Vagina (tissue), 2 donors: ENCODE measurements at regions not wholly inside any gene's neighbourhood (a gene's known extent, or its start where the extent isn't known, plus 50 kb on each side); places are given as distances from the start of the nearest gene placed in this dataset.

Source experiments
- CTCF ChIP-seq, 3 experiments: fragments of 450-650 bp in 2 of 3; fragments of 200-600 bp in 1 of 3; sonication (generic) in 1 of 3; IDR thresholded peaks; one replicate each; pipeline ENCODE4 v1.5.1; 2017 to 2019; ENCODE audit warnings: antibody characterized with exemption in 3 of 3, mild to moderate bottlenecking in 2 of 3, moderate library complexity in 2 of 3
- POLR2AphosphoS5 ChIP-seq, 2 donors: sonication (generic); formaldehyde crosslinking; IDR thresholded peaks; one replicate each; pipeline ENCODE4 v1.9.0; 2017; ENCODE audit warnings: antibody characterized with exemption in 2 of 2, mild to moderate bottlenecking in 2 of 2, low read depth in 1 of 2; ENCODE audit not compliant: insufficient read depth in 1 of 2

- TF ChIP-seq POLR2AphosphoS5 (IDR thresholded peaks at IDR 0.05; ENCODE audit: insufficient read depth in 1 of 2, low read depth in 1 of 2) (no peak), CTCF (IDR thresholded peaks at IDR 0.05) (no peak)
Observed at GRCh38 chr12:125286005-125286727, 220.9 kb downstream of the AACS start.
